GM12878 (cell line): ENCODE measurements at regions not wholly inside any gene's neighbourhood (a gene's known extent, or its start where the extent isn't known, plus 50 kb on each side); places are given as distances from the start of the nearest gene placed in this dataset.

Source experiments
- ATAC-seq: fragments of 200-7000 bp; cut with Tn5 transposase; 3 replicates; pipeline ENCODE4 v1.9.1; 2020; ENCODE audit warnings: mild to moderate bottlenecking, moderate library complexity
- BruUV-seq: library from RNA; stranded (reverse); fragments of 400-500 nt; replicated peaks from 2 replicates; lab custom pipeline; 2021; lab: Mats Ljungman, UMichigan
- CTCF ChIA-PET: fragments of 300-600 bp; sonication (Branson Sonifier 250); formaldehyde crosslinking; extraction: SDS; loops from one replicate; lab custom pipeline; 2021; ENCODE audit warnings: inconsistent platforms; lab: Yijun Ruan, JAX
- POLR2A ChIA-PET: fragments of 350-600 bp; formaldehyde crosslinking; extraction: SDS; loops from one replicate; lab custom pipeline; 2021; ENCODE audit warnings: inconsistent platforms; lab: Charles Lee
- RAD21 ChIA-PET: fragments of 300-600 bp; sonication (Branson Sonifier 250); formaldehyde crosslinking; loops from one replicate; lab custom pipeline; 2023; ENCODE audit warnings: antibody characterized with exemption; ENCODE audit not compliant: unreplicated experiment; lab: Charles Lee
- SMC1A ChIA-PET: fragments of 300-600 bp; sonication (Branson Sonifier 250); formaldehyde crosslinking; loops from one replicate; lab custom pipeline; 2023; ENCODE audit not compliant: unreplicated experiment, uncharacterized antibody; lab: Charles Lee
- DNase-seq: peaks from one replicate; pipeline ENCODE4 v3.0.0-alpha.2; 2011; ENCODE audit warnings: low read depth, low spot score
- FAIRE-seq: peaks from 3 replicates; lab custom pipeline; 2011; peaks lifted over from hg19 to GRCh38; lab: Jason Lieb, UNC
- H2AFZ ChIP-seq: 2 replicates; pipeline ENCODE4 v1.6.0; 2011; ENCODE audit warnings: low read depth, low read length, control low read depth; ENCODE audit not compliant: control insufficient read depth
- H3K27ac ChIP-seq: 2 replicates; pipeline ENCODE4 v1.5.1; 2011; ENCODE audit warnings: control low read depth; ENCODE audit not compliant: control insufficient read depth, insufficient read depth
- H3K27me3 ChIP-seq, 2 experiments: replicated peaks in 1 of 2; 2 replicates each; pipeline versions ENCODE4 v1.6.0 to v1.6.1; 2011; ENCODE audit warnings: low read length in 1 of 2; ENCODE audit not compliant: control insufficient read depth in 2 of 2, insufficient read depth in 2 of 2
- H3K36me3 ChIP-seq, 2 experiments: 2 replicates each; pipeline ENCODE4 v1.5.1; 2011; ENCODE audit warnings: low read length in 1 of 2; ENCODE audit not compliant: control insufficient read depth in 2 of 2, insufficient read depth in 2 of 2
- H3K4me1 ChIP-seq: 2 replicates; pipeline ENCODE4 v1.6.1; 2011; ENCODE audit warnings: mild to moderate bottlenecking, low read length, moderate library complexity, mixed read lengths; ENCODE audit not compliant: control insufficient read depth, insufficient read depth
- H3K4me2 ChIP-seq: 2 replicates; pipeline ENCODE4 v1.6.0; 2011; ENCODE audit warnings: control low read depth; ENCODE audit not compliant: control insufficient read depth, insufficient read depth
- H3K4me3 ChIP-seq: fragments of 200-600 bp; sonication (generic); 2 replicates; pipeline ENCODE4 v1.5.1; 2016
- H3K79me2 ChIP-seq: 2 replicates; pipeline ENCODE4 v1.6.0; 2011; ENCODE audit warnings: low read length; ENCODE audit not compliant: control insufficient read depth, insufficient read depth
- H3K9ac ChIP-seq: 2 replicates; pipeline ENCODE4 v1.8.0; 2011; ENCODE audit warnings: low read length, control low read depth, mixed read lengths; ENCODE audit not compliant: control insufficient read depth, insufficient read depth
- H3K9me3 ChIP-seq: replicated peaks from 3 replicates; pipeline ENCODE4 v1.5.1; 2011; ENCODE audit warnings: mild to moderate bottlenecking, low read length; ENCODE audit not compliant: control insufficient read depth, insufficient read depth
- H4K20me1 ChIP-seq: 2 replicates; pipeline ENCODE4 v1.6.0; 2011; ENCODE audit not compliant: control insufficient read depth, insufficient read depth
- CTCF ChIP-seq, 3 experiments: IDR thresholded peaks in 2 of 3; conservative IDR thresholded peaks in 1 of 3; 2 replicates each; pipeline ENCODE4 v1.5.1; 2011; ENCODE audit warnings: low read depth in 3 of 3, low read length in 3 of 3, mild to moderate bottlenecking in 3 of 3, control low read depth in 2 of 3, moderate library complexity in 2 of 3, inconsistent platforms in 1 of 3, mixed read lengths in 1 of 3; ENCODE audit not compliant: control insufficient read depth in 2 of 3, insufficient read depth in 1 of 3; ENCODE audit errors: extremely low read depth in 1 of 3
- E4F1 ChIP-seq: fragments of 450-650 bp; IDR thresholded peaks from 2 replicates; pipeline ENCODE4 v1.6.1; 2018; ENCODE audit warnings: borderline replicate concordance, mild to moderate bottlenecking; ENCODE audit not compliant: partially characterized antibody
- HDAC6 ChIP-seq: fragments of 200-600 bp; sonication (generic); IDR thresholded peaks from one replicate; pipeline ENCODE4 v1.8.0; 2017; ENCODE audit warnings: antibody characterized with exemption; ENCODE audit not compliant: unreplicated experiment
- IKZF2 ChIP-seq, 2 experiments: fragments of 450-650 bp; IDR thresholded peaks; 2 replicates each; pipeline ENCODE4 v1.6.1; 2017; ENCODE audit warnings: mild to moderate bottlenecking in 2 of 2, moderate library complexity in 2 of 2
- NKRF ChIP-seq: fragments of 450-650 bp; conservative IDR thresholded peaks from 2 replicates; pipeline ENCODE4 v1.6.1; 2017; ENCODE audit warnings: mild to moderate bottlenecking, moderate library complexity
- NRF1 ChIP-seq: conservative IDR thresholded peaks from 2 replicates; pipeline ENCODE4 v1.6.1; 2011; ENCODE audit warnings: mild to moderate bottlenecking, low read depth, low read length, improper control_type of control experiment
- PKNOX1 ChIP-seq: fragments of 450-650 bp; IDR thresholded peaks from 2 replicates; pipeline ENCODE4 v1.6.1; 2016; ENCODE audit warnings: mild to moderate bottlenecking
- POU2F2 ChIP-seq: IDR thresholded peaks from 3 replicates; pipeline ENCODE4 v1.6.1; 2011; ENCODE audit warnings: low read depth, mild to moderate bottlenecking, low read length, borderline replicate concordance
- RBBP5 ChIP-seq: fragments of 200-600 bp; sonication (generic); conservative IDR thresholded peaks from 2 replicates; pipeline ENCODE4 v1.6.1; 2016
- SMC3 ChIP-seq: IDR thresholded peaks from 2 replicates; pipeline ENCODE4 v1.6.1; 2011; ENCODE audit warnings: low read length, improper control_type of control experiment, borderline replicate concordance
- SPI1 ChIP-seq: IDR thresholded peaks from 2 replicates; pipeline ENCODE4 v1.6.1; 2011; ENCODE audit warnings: low read depth, mild to moderate bottlenecking, low read length, moderate library complexity, borderline replicate concordance; ENCODE audit not compliant: insufficient read depth
- STAT1 ChIP-seq: fragments of 450-650 bp; conservative IDR thresholded peaks from 2 replicates; pipeline ENCODE4 v1.6.1; 2014; ENCODE audit warnings: antibody characterized with exemption, mild to moderate bottlenecking
- TARDBP ChIP-seq: IDR thresholded peaks from 2 replicates; pipeline ENCODE4 v1.6.1; 2016; ENCODE audit warnings: borderline replicate concordance
- TBL1XR1 ChIP-seq: IDR thresholded peaks from 2 replicates; pipeline ENCODE4 v1.6.1; 2012; ENCODE audit warnings: low read depth, low read length, improper control_type of control experiment
- ZBTB4 ChIP-seq: fragments of 450-650 bp; formaldehyde crosslinking; IDR thresholded peaks from 2 replicates; pipeline ENCODE4 v1.4.0; 2022; ENCODE audit warnings: mild to moderate bottlenecking, moderate library complexity
- WGBS: methylation state at CpG from one replicate; pipeline ENCODE4 v1.1.6; 2016; ENCODE audit warnings: low lambda C conversion rate; ENCODE audit not compliant: insufficient replicate concordance, insufficient coverage; ENCODE audit errors: missing lambda C conversion rate; 5-methylcytosine and 5-hydroxymethylcytosine counted together
- in situ Hi-C: fragments of 300-500 bp; cut with MboI; formaldehyde crosslinking; loops from 9 replicates; pipeline ENCODE4 v1.14.3; 2018; ENCODE audit warnings: mixed read lengths
- intact Hi-C: fragments of 100-400 bp; cut with micrococcal nuclease; formaldehyde crosslinking; loops from one replicate; pipeline ENCODE4 v1.14.2; 2022; ENCODE audit not compliant: unreplicated experiment

GRCh38 chr3:132134611-132135010, 99.8 kb upstream of the CPNE4 start:
- no peak overlapping the region for H2AFZ ChIP-seq
- ChIA-PET SMC1A (no interaction called here), RAD21 (no interaction called here), CTCF (no interaction called here), POLR2A (no interaction called here)
- DNase-seq (no peak), FAIRE-seq (no peak), ATAC-seq (no peak)
- no peaks in the 10 kb centered on the region for H3K36me3 ChIP-seq
- no peak overlapping the region for H3K4me2 ChIP-seq
- H3K27ac ChIP-seq = no peak overlapping the region
- H3K9ac ChIP-seq = no peak overlapping the region
- no TSS peak for BruUV-seq
- in situ Hi-C loops = no loop called here
- no peaks in the 10 kb centered on the region for H4K20me1 ChIP-seq
- intact Hi-C loops = no loop called here
- no peak overlapping the region for H3K4me3 ChIP-seq
- no peaks in the 10 kb centered on the region for H3K9me3 ChIP-seq
- no peaks in the 10 kb centered on the region for H3K4me1 ChIP-seq
- no peaks in the 10 kb centered on the region for H3K79me2 ChIP-seq
- WGBS = 0% methylated on average over 1 of the region's 1 CpG
- no peaks in the 10 kb centered on the region for H3K27me3 ChIP-seq
- no peak for TF ChIP-seq IKZF2 (IDR thresholded peaks at IDR 0.05)
- TF ChIP-seq NRF1 = no peak
- TF ChIP-seq TBL1XR1 = no peak
- TF ChIP-seq HDAC6 = no peak
- no peak for TF ChIP-seq STAT1
- TF ChIP-seq POU2F2 = no peak
- no peak for TF ChIP-seq ZBTB4
- no peak for TF ChIP-seq E4F1
- no peak for TF ChIP-seq PKNOX1
- no peak for TF ChIP-seq TARDBP
- TF ChIP-seq SMC3 = no peak
- no peak for TF ChIP-seq SPI1
- TF ChIP-seq CTCF (IDR thresholded peaks at IDR 0.05 in 2 of 3, conservative IDR thresholded peaks at IDR 0.05 in 1 of 3; ENCODE audit: control insufficient read depth in 2 of 3, extremely low read depth in 1 of 3, insufficient read depth in 1 of 3, low read depth in 3 of 3, low read length in 3 of 3) = no peak
- TF ChIP-seq NKRF = no peak
- no peak for TF ChIP-seq RBBP5
